Activated B cell treated with CpG ODN at 0.5 μM for 24 hours (primary cell): ENCODE measurements at regions not wholly inside any gene's neighbourhood (a gene's known extent, or its start where the extent isn't known, plus 50 kb on each side); places are given as distances from the start of the nearest gene placed in this dataset.

ENCODE experiments used
- ATAC-seq: fragments of 200-7000 bp; cut with Tn5 transposase; one replicate; pipeline ENCODE4 v1.10.0; 2021; ENCODE audit warnings: low read depth, mild to moderate bottlenecking, moderate library complexity
- CTCF ChIA-PET: fragments of 350-600 bp; sonication (Branson Sonifier 250); formaldehyde crosslinking; loops from one replicate; lab custom pipeline; 2021; ENCODE audit warnings: antibody characterized with exemption; lab: Charles Lee
- POLR2A ChIA-PET: fragments of 350-600 bp; sonication (Branson Sonifier 250); formaldehyde crosslinking; loops from one replicate; lab custom pipeline; 2021; ENCODE audit warnings: antibody characterized with exemption; lab: Charles Lee
- DNase-seq: peaks from one replicate; pipeline ENCODE4 v3.0.0; 2022
- H3K27ac Mint-ChIP-seq: one replicate; pipeline ENCODE4 v1.8.0; 2020; ENCODE audit warnings: mixed read lengths
- H3K27me3 Mint-ChIP-seq: one replicate; pipeline ENCODE4 v1.8.0; 2021; ENCODE audit warnings: mixed read lengths
- H3K36me3 Mint-ChIP-seq: one replicate; pipeline ENCODE4 v1.8.0; 2021; ENCODE audit warnings: low read depth, mixed read lengths
- H3K4me1 Mint-ChIP-seq: one replicate; pipeline ENCODE4 v1.8.0; 2021; ENCODE audit warnings: mixed read lengths
- H3K4me3 Mint-ChIP-seq: one replicate; pipeline ENCODE4 v1.8.0; 2020; ENCODE audit warnings: mild to moderate bottlenecking, mixed read lengths
- H3K9me3 Mint-ChIP-seq: one replicate; pipeline ENCODE4 v1.8.0; 2020; ENCODE audit warnings: mixed read lengths
- CTCF ChIP-seq: fragments of 200-600 bp; IDR thresholded peaks from one replicate; pipeline ENCODE4 v1.8.0; 2022; ENCODE audit warnings: antibody characterized with exemption, mild to moderate bottlenecking
- intact Hi-C: fragments of 100-400 bp; cut with micrococcal nuclease; formaldehyde crosslinking; loops from one replicate; pipeline ENCODE4 v1.15.1; 2024

- intact Hi-C loops = no loop called here
- ChIA-PET POLR2A (no interaction called here), CTCF (no interaction called here)
- Mint-ChIP-seq H3K27ac (no peak overlapping the region), H3K4me3 (no peak overlapping the region), H3K4me1 (no peaks in the 10 kb centered on the region), H3K9me3 (peaks cover 2% of the 10 kb centered on the region), H3K27me3 (no peaks in the 10 kb centered on the region), H3K36me3 (no peaks in the 10 kb centered on the region)
- TF ChIP-seq CTCF = no peak
- no peak for ATAC-seq
- no peak for DNase-seq
Observed at GRCh38 chr10:78318305-78318704, 284.6 kb downstream of the RPS24 start.

GRCh38 chr10:78319371-78319770 is 285.7 kb downstream of the RPS24 start:
- H3K36me3 Mint-ChIP-seq = no peaks in the 10 kb centered on the region

GRCh38 chr10:78319841-78320240 is 286.2 kb downstream of the RPS24 start:
- TF ChIP-seq CTCF = no peak
- H3K4me3 Mint-ChIP-seq = no peak overlapping the region
- ChIA-PET CTCF (no interaction called here), POLR2A (no interaction called here)
- intact Hi-C loops = no loop called here
- ATAC-seq = no peak
- H3K27me3 Mint-ChIP-seq = peaks cover 2% of the 10 kb centered on the region
- H3K9me3 Mint-ChIP-seq = peaks cover 7% of the 10 kb centered on the region
- no peak overlapping the region for H3K27ac Mint-ChIP-seq
- no peaks in the 10 kb centered on the region for H3K4me1 Mint-ChIP-seq
- DNase-seq = no peak
- no peaks in the 10 kb centered on the region for H3K36me3 Mint-ChIP-seq

More at GRCh38 chr10:78319371-78319770, 285.7 kb downstream of the RPS24 start:
- DNase-seq = no peak
- CTCF ChIA-PET = no interaction called here
- no peak for ATAC-seq
- intact Hi-C loops = no loop called here
- H3K9me3 Mint-ChIP-seq = peaks cover 5% of the 10 kb centered on the region
- H3K27ac Mint-ChIP-seq = no peak overlapping the region
- peaks cover 2% of the 10 kb centered on the region for H3K27me3 Mint-ChIP-seq
- TF ChIP-seq CTCF = no peak
- no peak overlapping the region for H3K4me3 Mint-ChIP-seq
- POLR2A ChIA-PET = no interaction called here
- no peaks in the 10 kb centered on the region for H3K4me1 Mint-ChIP-seq

GRCh38 chr10:78320506-78320905 is 286.8 kb downstream of the RPS24 start:
- Mint-ChIP-seq H3K9me3 (peaks cover 12% of the 10 kb centered on the region), H3K4me1 (no peaks in the 10 kb centered on the region), H3K4me3 (no peak overlapping the region), H3K27me3 (peaks cover 2% of the 10 kb centered on the region), H3K27ac (no peak overlapping the region), H3K36me3 (no peaks in the 10 kb centered on the region)
- POLR2A ChIA-PET = no interaction called here
- CTCF ChIA-PET = no interaction called here
- ATAC-seq (no peak), DNase-seq (no peak)
- TF ChIP-seq CTCF = no peak
- intact Hi-C loops = no loop called here

GRCh38 chr10:78321000-78321399 is 287.3 kb downstream of the RPS24 start:
- ChIA-PET CTCF (no interaction called here), POLR2A (no interaction called here)
- intact Hi-C loops = no loop called here
- ATAC-seq = no peak
- no peaks in the 10 kb centered on the region for H3K36me3 Mint-ChIP-seq
- no peaks in the 10 kb centered on the region for H3K4me1 Mint-ChIP-seq
- H3K27me3 Mint-ChIP-seq = peaks cover 2% of the 10 kb centered on the region
- H3K27ac Mint-ChIP-seq = no peak overlapping the region
- H3K4me3 Mint-ChIP-seq = no peak overlapping the region
- no peak for DNase-seq
- H3K9me3 Mint-ChIP-seq = peaks cover 15% of the 10 kb centered on the region
- TF ChIP-seq CTCF = no peak
